Motor neuron (in vitro differentiated cells): ENCODE measurements at regions not wholly inside any gene's neighbourhood (a gene's known extent, or its start where the extent isn't known, plus 50 kb on each side); places are given as distances from the start of the nearest gene placed in this dataset.

Experiments
- ATAC-seq, 8 experiments: fragments of 200-7000 bp; cut with Tn5 transposase; replicated peaks in 6 of 8; 2 replicates each; pipeline ENCODE4 v1.8.0; 2021; ENCODE audit warnings: mild to moderate bottlenecking in 8 of 8, moderate library complexity in 8 of 8
- H3K27ac ChIP-seq, 2 donors: fragments of 250-450 bp; sonication (Bioruptor Pico); 2 replicates each; pipeline ENCODE4 v1.9.0; 2021; ENCODE audit warnings: antibody characterized with exemption in 2 of 2, mild to moderate bottlenecking in 2 of 2, moderate library complexity in 1 of 2
- H3K4me1 ChIP-seq, 2 donors: fragments of 250-450 bp; sonication (Bioruptor Pico); replicated peaks in 1 of 2; 2 replicates each; pipeline ENCODE4 v1.6.1; 2021; ENCODE audit warnings: antibody characterized with exemption in 2 of 2, mild to moderate bottlenecking in 2 of 2, moderate library complexity in 1 of 2
- H3K4me3 ChIP-seq, 5 donors: fragments of 250-450 bp; sonication (Bioruptor Pico); 2 replicates each; pipeline ENCODE4 v1.9.0; 2021; ENCODE audit warnings: antibody characterized with exemption in 5 of 5, mild to moderate bottlenecking in 5 of 5, moderate library complexity in 4 of 5
- WGBS, 10 experiments: fragments of 450-650 bp; shearing (Covaris generic); methylation state at CpG; one replicate each; pipeline ENCODE4 v1.0.0; 2022; 5-methylcytosine and 5-hydroxymethylcytosine counted together
- in situ Hi-C, 9 experiments: fragments of 400-800 bp; cut with MboI; loops; one replicate each; pipeline ENCODE4 v1.15.0; 2021; ENCODE audit warnings: low sequenced_read_pairs in 9 of 9, low pct_unique_long_range_greater_than_20kb in 2 of 9; ENCODE audit not compliant: unreplicated experiment in 9 of 9

DNA sequence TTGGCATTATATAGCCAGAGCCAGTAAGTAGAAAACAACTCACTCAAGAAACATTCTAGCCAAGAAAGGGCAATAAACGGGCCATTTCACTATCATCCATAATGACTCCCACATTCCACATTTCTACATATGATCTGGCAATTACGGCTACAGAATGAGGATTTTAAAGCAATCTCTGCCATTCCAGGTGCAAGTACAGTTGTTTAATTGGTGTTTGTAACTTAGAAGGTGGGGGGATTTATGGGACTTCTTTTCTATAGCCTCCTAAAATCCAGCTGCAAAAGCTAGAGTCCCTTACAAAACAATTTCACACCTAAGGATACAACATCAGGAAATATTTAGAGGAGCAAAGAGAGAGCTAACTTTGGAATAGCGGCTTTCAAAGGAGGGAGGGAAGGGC, 295.4 kb upstream of the RORA start:
- 0 to 100% (median 79%) methylated on average over 1 to 3 of the region's 3 CpGs for WGBS, 10 experiments
- H3K27ac ChIP-seq: no peak overlapping the region
- in situ Hi-C loops: no loop called here
- H3K4me1 ChIP-seq: peaks cover 5 to 7% of the 10 kb centered on the region in 2 donors
- ATAC-seq: no peak
- H3K4me3 ChIP-seq: no peak overlapping the region

DNA sequence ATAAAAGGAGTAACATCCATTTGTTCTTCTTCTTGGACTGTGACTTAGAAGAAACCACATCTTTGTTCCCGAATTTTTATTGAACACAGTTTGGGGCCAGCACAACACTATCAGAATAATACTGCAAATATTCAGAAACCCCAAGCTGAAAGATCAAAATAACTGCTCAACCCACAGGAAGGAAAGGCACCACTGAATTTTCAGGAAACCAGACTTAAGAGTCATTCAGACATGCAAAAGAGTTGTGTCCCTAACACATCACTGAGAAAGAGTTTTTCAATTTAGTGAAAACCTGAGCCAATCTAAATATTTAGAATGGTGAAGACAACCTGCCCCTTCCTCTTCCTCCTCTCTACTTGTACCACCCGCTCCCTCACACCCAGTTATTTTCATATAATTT, 295.0 kb upstream of the RORA start:
- in situ Hi-C loops: no loop called here
- Histone ChIP-seq H3K27ac (no peak overlapping the region), H3K4me1 (peaks cover 5 to 7% of the 10 kb centered on the region in 2 donors), H3K4me3 (no peak overlapping the region)
- WGBS, 10 experiments: 0 to 100% (median 80%) methylated on average over 1 to 2 of the region's 2 CpGs; no CpG with 5 or more reads in 3 of the 10 experiments
- no peak for ATAC-seq

DNA sequence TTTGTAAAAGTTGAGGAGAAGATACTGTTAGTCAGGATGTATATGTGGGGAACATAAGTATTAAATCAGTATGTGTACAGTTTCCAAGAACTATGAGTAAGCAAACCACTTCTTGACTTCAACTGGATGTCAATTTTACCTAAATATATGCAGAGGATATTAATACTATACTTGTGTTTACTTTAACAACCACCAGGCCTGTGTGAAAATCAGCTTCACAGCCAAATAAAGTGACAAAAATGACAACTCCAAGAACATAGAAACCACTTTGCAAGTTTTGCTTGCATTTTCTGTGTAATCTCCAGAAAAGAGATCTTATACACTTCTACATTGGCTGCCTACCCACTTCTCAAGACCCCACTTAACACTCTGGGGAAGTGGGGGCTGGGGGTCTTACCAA, 293.3 kb upstream of the RORA start:
- H3K4me3 ChIP-seq: no peak overlapping the region
- in situ Hi-C loops: no loop called here
- no peak for ATAC-seq

DNA sequence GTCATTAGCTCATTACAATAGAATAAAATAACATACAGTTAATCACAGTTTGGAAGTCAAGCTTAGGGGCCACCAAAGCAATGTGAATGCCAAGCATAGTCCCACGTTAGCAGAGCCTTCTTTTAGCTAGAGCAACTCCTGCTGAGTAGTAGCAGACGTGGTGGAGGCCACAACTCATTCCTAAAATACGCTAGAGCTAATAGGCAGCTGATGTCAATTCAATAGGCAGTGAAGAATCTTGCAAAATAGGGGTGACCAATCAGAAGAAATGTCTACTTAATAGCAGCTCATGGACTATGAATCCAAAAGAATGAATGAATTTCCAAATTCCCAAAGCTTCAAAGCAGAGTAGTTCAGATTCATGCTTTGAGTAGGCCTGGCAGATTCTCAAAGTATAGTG, 292.9 kb upstream of the RORA start:
- WGBS, 10 experiments: 0 to 100% (median 31%) methylated on average over 1 to 3 of the region's 3 CpGs; no CpG with 5 or more reads in 4 of the 10 experiments

More for the DNA sequence above, 293.3 kb upstream of the RORA start:
- Histone ChIP-seq H3K27ac (no peak overlapping the region), H3K4me1 (no peaks in the 10 kb centered on the region)

GRCh38 chr15:61519296-61519695, 290.2 kb upstream of the RORA start:
- H3K27ac ChIP-seq: no peak overlapping the region
- no peak overlapping the region for H3K4me3 ChIP-seq
- peaks cover 6% of the 10 kb centered on the region in 2 donors for H3K4me1 ChIP-seq
- 0 to 60% (median 40%) methylated on average over 1 of the region's 1 CpG; no CpG with 5 or more reads in 3 of the 10 experiments for WGBS, 10 experiments
- ATAC-seq: no peak
- in situ Hi-C loops: no loop called here

More for the DNA sequence above, 292.9 kb upstream of the RORA start:
- no peak overlapping the region for H3K4me3 ChIP-seq
- H3K4me1 ChIP-seq: no peaks in the 10 kb centered on the region
- H3K27ac ChIP-seq: no peak overlapping the region
- in situ Hi-C loops: no loop called here
- no peak for ATAC-seq

DNA sequence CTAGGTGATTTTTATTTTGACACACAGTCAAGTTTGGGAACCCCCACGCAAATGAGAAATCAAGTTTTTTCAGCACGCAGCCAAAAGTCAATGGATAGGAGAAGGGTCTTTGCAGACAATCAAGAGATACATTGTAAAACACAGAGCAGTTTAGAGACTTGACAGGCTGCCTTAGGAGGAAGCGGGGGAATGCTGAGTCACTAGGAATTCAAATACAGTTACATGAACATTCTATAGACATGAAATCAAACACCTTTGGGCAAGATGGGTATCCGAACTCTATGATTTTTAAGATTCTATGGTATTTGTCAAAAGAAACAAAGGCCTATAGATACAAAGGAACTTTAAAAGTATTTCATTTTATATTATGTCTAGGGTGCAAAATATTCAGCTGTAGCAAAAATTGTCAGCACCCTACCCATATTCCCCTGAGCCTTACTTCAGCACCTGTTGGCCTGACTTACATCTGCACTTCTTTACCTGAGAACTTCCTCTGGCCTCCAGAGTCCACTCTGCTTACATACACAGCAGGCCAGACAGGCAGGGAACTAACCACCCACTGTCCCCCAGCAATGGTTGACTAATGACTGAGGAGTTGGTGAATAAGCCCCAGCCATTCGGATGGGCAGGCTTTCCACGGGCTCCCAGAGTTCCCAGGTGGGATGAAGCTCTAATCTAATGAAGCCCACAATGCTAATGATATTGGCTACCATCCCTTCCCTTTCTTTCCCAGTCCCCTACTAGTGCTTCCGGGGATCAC, 289.3 kb upstream of the RORA start:
- 13 to 100% (median 76%) methylated on average over 1 to 6 of the region's 7 CpGs; no CpG with 5 or more reads in 1 of the 10 experiments for WGBS, 10 experiments
- in situ Hi-C loops: no loop called here
- no peak for ATAC-seq

GRCh38 chr15:61517776-61518175, 288.7 kb upstream of the RORA start:
- WGBS, 10 experiments: 55 to 100% (median 98%) methylated on average over 1 to 3 of the region's 3 CpGs; no CpG with 5 or more reads in 2 of the 10 experiments
- Histone ChIP-seq H3K27ac (no peak overlapping the region), H3K4me1 (peaks cover 6% of the 10 kb centered on the region in 2 donors), H3K4me3 (no peak overlapping the region)
- ATAC-seq: no peak
- in situ Hi-C loops: no loop called here

More for the DNA sequence above, 289.3 kb upstream of the RORA start:
- H3K4me1 ChIP-seq: peaks cover 6% of the 10 kb centered on the region in 2 donors
- no peak overlapping the region for H3K27ac ChIP-seq
- no peak overlapping the region for H3K4me3 ChIP-seq

DNA sequence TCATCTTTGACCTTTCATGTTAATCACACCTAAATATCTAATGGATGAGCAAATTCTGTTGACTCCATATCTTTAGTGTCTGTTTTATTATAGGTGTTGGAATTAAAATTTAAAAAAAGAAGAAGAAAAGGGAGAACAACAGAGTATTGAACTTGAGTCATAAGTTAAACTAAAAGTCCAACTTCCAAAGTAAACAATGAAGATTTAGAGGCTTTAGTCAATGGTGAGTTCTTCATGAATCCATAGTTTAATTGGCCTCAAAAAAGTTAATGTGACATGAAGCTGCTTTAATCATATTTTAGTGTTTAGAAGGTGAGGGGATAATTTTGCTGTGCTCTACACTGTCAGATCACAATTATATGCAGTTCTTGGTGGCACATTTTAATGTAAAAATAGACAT, 288.2 kb upstream of the RORA start:
- no peak for ATAC-seq
- Histone ChIP-seq H3K4me3 (no peak overlapping the region), H3K27ac (no peak overlapping the region), H3K4me1 (peaks cover 6% of the 10 kb centered on the region in 2 donors)
- in situ Hi-C loops: no loop called here

GRCh38 chr15:61511756-61512155, 282.7 kb upstream of the RORA start:
- in situ Hi-C loops: no loop called here
- no peak overlapping the region for H3K4me3 ChIP-seq
- ATAC-seq: no peak
- WGBS, 10 experiments: 0 to 86% (median 11%) methylated on average over 1 of the region's 1 CpG; no CpG with 5 or more reads in 5 of the 10 experiments
- no peak overlapping the region for H3K27ac ChIP-seq
- H3K4me1 ChIP-seq: peaks cover 14 to 19% of the 10 kb centered on the region in 2 donors

GRCh38 chr15:61511089-61511488, 282.0 kb upstream of the RORA start:
- in situ Hi-C loops: no loop called here
- 18 to 100% (median 85%) methylated on average over 1 to 3 of the region's 3 CpGs; no CpG with 5 or more reads in 4 of the 10 experiments for WGBS, 10 experiments
- ATAC-seq: no peak
- Histone ChIP-seq H3K4me3 (no peak overlapping the region), H3K4me1 (peaks cover 14 to 19% of the 10 kb centered on the region in 2 donors), H3K27ac (no peak overlapping the region)

GRCh38 chr15:61509327-61509840, 280.3 kb upstream of the RORA start:
- peaks cover 7 to 13% of the 10 kb centered on the region in 2 donors for H3K4me1 ChIP-seq
- in situ Hi-C loops: no loop called here
- WGBS, 10 experiments: 41 to 86% (median 67%) methylated on average over 3 of the region's 7 CpGs; no CpG with 5 or more reads in 7 of the 10 experiments
- H3K27ac ChIP-seq: no peak overlapping the region
- H3K4me3 ChIP-seq: no peak overlapping the region
- ATAC-seq: peak in 4 of 8 experiments; percentile 25 to 76 (median 42)

GRCh38 chr15:61503383-61503969, 274.4 kb upstream of the RORA start:
- in situ Hi-C loops: no loop called here
- Histone ChIP-seq H3K27ac (no peak overlapping the region), H3K4me3 (no peak overlapping the region), H3K4me1 (peaks cover 2 to 18% of the 10 kb centered on the region in 2 donors)
- no peak for ATAC-seq

GRCh38 chr15:61501815-61502389, 272.8 kb upstream of the RORA start:
- Histone ChIP-seq H3K4me3 (no peak overlapping the region), H3K27ac (no peak overlapping the region), H3K4me1 (peaks cover 2 to 18% of the 10 kb centered on the region in 2 donors)
- 28 to 92% (median 75%) methylated on average over 2 to 11 of the region's 12 CpGs; no CpG with 5 or more reads in 2 of the 10 experiments for WGBS, 10 experiments
- in situ Hi-C loops: no loop called here
- ATAC-seq: no peak
